22Rv1 (cell line): ENCODE measurements at regions not wholly inside any gene's neighbourhood (a gene's known extent, or its start where the extent isn't known, plus 50 kb on each side); places are given as distances from the start of the nearest gene placed in this dataset.

ENCODE experiments used
- CTCF ChIP-seq: fragments of 450-650 bp; IDR thresholded peaks from 2 replicates; pipeline ENCODE4 v1.5.1; 2017; ENCODE audit warnings: mild to moderate bottlenecking
- ZFX ChIP-seq: fragments of 450-650 bp; IDR thresholded peaks from 2 replicates; pipeline ENCODE4 v1.6.1; 2017; ENCODE audit warnings: antibody characterized with exemption, borderline replicate concordance

- TF ChIP-seq CTCF (peak; percentile 53), ZFX (no peak)
These were observed 57.3 kb upstream of the SULT1C3 start for GRCh38 chr2:108182489-108182888.
